Activated T-helper 2 cell treated with anti-CD3 and anti-CD28 coated beads, Interferon-gamma antibody, Interleukin-2, Interleukin-4, amounts not matched to agents 10 μg/mL and 5 μg/mL and 100 μg/mL, durations not matched to agents 14 hours and 24 hours and 36 hours (primary cell): ENCODE measurements at regions not wholly inside any gene's neighbourhood (a gene's known extent, or its start where the extent isn't known, plus 50 kb on each side); places are given as distances from the start of the nearest gene placed in this dataset.
"Not testable (repeated sequence)": the region's sequence is repeated elsewhere in the genome, so short reads cannot be mapped to it uniquely, and the experiment has no call there.

Experiments used
- DNase-seq: peaks from one replicate; pipeline ENCODE4 v3.0.0; 2021; ENCODE audit warnings: low spot score
- H3K27ac Mint-ChIP-seq: one replicate; pipeline ENCODE4 v1.8.0; 2021; ENCODE audit warnings: mixed read lengths
- H3K27me3 Mint-ChIP-seq: one replicate; pipeline ENCODE4 v1.8.0; 2021; ENCODE audit warnings: low read depth, mixed read lengths
- H3K36me3 Mint-ChIP-seq: one replicate; pipeline ENCODE4 v1.8.0; 2021; ENCODE audit warnings: low read depth, mixed read lengths
- H3K4me1 Mint-ChIP-seq: one replicate; pipeline ENCODE4 v1.8.0; 2021; ENCODE audit warnings: low read depth, mixed read lengths
- H3K4me3 Mint-ChIP-seq: one replicate; pipeline ENCODE4 v1.8.0; 2021; ENCODE audit warnings: low read depth, mild to moderate bottlenecking, moderate library complexity, mixed read lengths
- H3K9me3 Mint-ChIP-seq: one replicate; pipeline ENCODE4 v1.8.0; 2021; ENCODE audit warnings: mixed read lengths
- intact Hi-C: fragments of 100-400 bp; cut with micrococcal nuclease; formaldehyde crosslinking; loops from one replicate; pipeline ENCODE4 v1.15.1; 2023

GRCh38 chr3:189375532-189375931, 203.8 kb downstream of the TPRG1 start:
- H3K36me3 Mint-ChIP-seq, result peaks cover 60% of the 10 kb centered on the region
- no peak overlapping the region for H3K27ac Mint-ChIP-seq
- DNase-seq, result no peak
- H3K4me1 Mint-ChIP-seq, result peaks cover 17% of the 10 kb centered on the region
- H3K4me3 Mint-ChIP-seq, result no peak overlapping the region
- peaks cover 50% of the 10 kb centered on the region for H3K9me3 Mint-ChIP-seq
- intact Hi-C loops, result no loop called here
- no peaks in the 10 kb centered on the region for H3K27me3 Mint-ChIP-seq

- Mint-ChIP-seq H3K27ac (no peak overlapping the region), H3K27me3 (no peaks in the 10 kb centered on the region), H3K4me3 (no peak overlapping the region), H3K9me3 (peaks cover 22% of the 10 kb centered on the region), H3K36me3 (peaks cover 44% of the 10 kb centered on the region), H3K4me1 (peaks cover 14% of the 10 kb centered on the region)
- DNase-seq, result no peak
- intact Hi-C loops, result no loop called here
Measured at GRCh38 chr3:189383630-189384029, 211.9 kb downstream of the TPRG1 start.

DNA sequence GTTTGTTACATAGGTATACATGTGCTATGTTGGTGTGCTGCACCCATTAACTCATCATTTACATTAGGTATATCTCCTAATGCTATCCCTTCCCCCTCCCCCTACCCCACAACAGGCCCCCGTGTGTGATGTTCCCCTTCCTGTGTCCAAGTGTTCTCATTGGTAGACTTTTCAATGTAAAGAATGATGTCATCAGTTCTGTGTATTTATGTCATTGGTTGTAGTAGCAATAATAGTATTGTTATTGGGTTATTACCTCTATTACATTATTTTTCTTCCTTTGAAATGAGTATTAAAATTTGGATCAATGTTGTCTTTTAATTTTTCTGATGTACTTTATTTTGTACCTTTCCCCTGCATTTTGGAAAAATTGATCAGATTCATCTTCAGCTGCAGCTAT, 214.1 kb downstream of the TPRG1 start:
- Mint-ChIP-seq H3K9me3 (peaks cover 20% of the 10 kb centered on the region), H3K4me1 (peaks cover 26% of the 10 kb centered on the region), H3K36me3 (peaks cover 46% of the 10 kb centered on the region)
- H3K27ac Mint-ChIP-seq, DNase-seq, intact Hi-C loops, H3K4me3 Mint-ChIP-seq, H3K27me3 Mint-ChIP-seq: not testable (repeated sequence)

DNA sequence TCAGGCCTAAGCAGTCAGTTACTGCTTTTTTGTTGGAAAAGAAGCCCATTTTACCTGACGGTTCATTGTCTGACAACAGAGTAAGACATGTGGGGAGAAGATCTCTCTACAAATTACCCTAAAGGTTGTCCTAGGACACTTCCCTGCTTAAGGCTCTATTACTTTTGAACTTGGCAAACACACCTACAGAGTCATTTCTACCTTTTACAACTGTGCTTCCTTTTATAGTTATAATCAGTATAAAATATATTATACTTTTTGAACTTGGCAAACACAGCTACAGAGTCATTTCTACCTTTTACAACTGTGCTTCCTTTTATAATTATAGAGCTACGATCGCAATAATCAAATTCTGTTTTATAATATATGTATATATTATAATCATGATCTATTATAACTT, 215.0 kb downstream of the TPRG1 start:
- H3K4me1 Mint-ChIP-seq, result peaks cover 26% of the 10 kb centered on the region
- intact Hi-C loops, result no loop called here

DNA sequence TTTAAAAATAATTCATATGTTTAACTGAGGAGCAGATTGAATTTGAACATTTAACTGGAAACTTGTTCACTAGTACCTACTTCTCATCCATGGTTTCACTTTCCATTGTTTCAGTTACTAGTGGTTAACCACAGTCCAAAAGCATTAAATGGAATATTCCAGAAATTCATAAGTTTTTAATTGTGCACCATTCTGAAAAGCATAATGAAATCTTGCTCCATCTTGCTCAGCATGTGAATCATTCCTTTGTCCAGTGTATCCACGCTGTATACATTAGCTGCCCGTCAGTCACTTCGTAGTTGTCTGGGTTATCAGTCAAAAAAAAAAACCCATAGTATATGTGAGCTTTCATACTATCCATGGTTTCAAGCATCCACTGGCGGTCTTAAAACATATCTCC, 217.6 kb downstream of the TPRG1 start:
- no peak overlapping the region for H3K4me3 Mint-ChIP-seq
- intact Hi-C loops, result no loop called here
- DNase-seq, result no peak
- no peak overlapping the region for H3K27ac Mint-ChIP-seq
- H3K27me3 Mint-ChIP-seq, result no peaks in the 10 kb centered on the region
- H3K4me1 Mint-ChIP-seq, result peaks cover 30% of the 10 kb centered on the region
- H3K9me3 Mint-ChIP-seq, result peaks cover 19% of the 10 kb centered on the region
- peaks cover 49% of the 10 kb centered on the region for H3K36me3 Mint-ChIP-seq

More for the DNA sequence above, 215.0 kb downstream of the TPRG1 start:
- Mint-ChIP-seq H3K4me3 (no peak overlapping the region), H3K36me3 (peaks cover 51% of the 10 kb centered on the region), H3K27me3 (no peaks in the 10 kb centered on the region), H3K27ac (no peak overlapping the region), H3K9me3 (peaks cover 16% of the 10 kb centered on the region)
- DNase-seq, result no peak

DNA sequence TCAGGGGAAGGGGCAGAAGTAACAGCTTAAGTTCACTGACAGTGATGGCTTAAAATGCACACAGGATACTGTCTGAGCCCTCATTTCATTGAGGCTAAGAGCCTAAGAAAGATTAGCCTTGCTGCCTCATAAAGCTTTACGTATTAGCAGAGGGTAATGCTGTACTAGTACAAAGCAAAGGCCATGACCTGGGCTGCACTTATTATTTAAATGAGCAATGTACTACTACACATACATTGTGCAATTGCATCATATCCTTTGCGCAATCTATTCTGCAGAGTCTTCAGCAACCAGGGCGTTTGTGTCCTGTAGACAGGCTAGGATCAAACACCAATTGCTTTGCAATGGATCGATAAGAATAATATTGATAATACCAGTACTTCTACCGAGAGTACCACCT, 221.8 kb downstream of the TPRG1 start:
- peaks cover 44% of the 10 kb centered on the region for H3K4me1 Mint-ChIP-seq
- no peak overlapping the region for H3K4me3 Mint-ChIP-seq

GRCh38 chr3:189394599-189395121, 222.9 kb downstream of the TPRG1 start:
- intact Hi-C loops, result loop anchor here (1.0 to 10.0 kb wide), 6 partner anchors 22 to 230 kb away; no protein-coding TSS in a partner anchor
- Mint-ChIP-seq H3K27me3 (no peaks in the 10 kb centered on the region), H3K36me3 (peaks cover 53% of the 10 kb centered on the region), H3K9me3 (peaks cover 31% of the 10 kb centered on the region), H3K27ac (peak overlapping the region; percentile 84), H3K4me1 (peaks cover 40% of the 10 kb centered on the region), H3K4me3 (peak overlapping the region; percentile 6)
- DNase-seq, result no peak

More for the DNA sequence above, 221.8 kb downstream of the TPRG1 start:
- H3K36me3 Mint-ChIP-seq, result peaks cover 52% of the 10 kb centered on the region
- peaks cover 29% of the 10 kb centered on the region for H3K9me3 Mint-ChIP-seq
- H3K27me3 Mint-ChIP-seq, result no peaks in the 10 kb centered on the region
- intact Hi-C loops, result loop anchor here (5.0 to 10.0 kb wide), 2 partner anchors 121 to 231 kb away; no protein-coding TSS in a partner anchor
- DNase-seq, result no peak
- peak overlapping the region; percentile 46 for H3K27ac Mint-ChIP-seq

DNA sequence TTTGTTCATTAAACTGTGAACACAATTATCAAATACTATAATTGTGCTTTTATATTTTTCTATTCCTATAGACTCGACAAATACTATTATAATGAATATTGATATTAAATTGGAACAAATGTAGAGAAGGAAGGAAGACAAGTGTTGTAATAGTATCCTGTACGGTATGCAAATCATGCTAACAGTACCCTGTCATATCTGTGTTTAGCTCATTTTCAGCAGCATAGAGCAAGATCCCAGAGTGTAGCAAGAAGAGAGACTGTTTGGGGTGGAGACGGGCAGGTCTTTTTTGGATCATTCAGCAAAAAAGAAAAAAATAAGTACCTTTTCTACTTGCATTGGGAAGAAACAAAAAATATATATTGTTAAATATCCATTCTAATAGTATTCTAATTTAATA, 224.1 kb downstream of the TPRG1 start:
- Mint-ChIP-seq H3K9me3 (peaks cover 23% of the 10 kb centered on the region), H3K27me3 (no peaks in the 10 kb centered on the region), H3K36me3 (peaks cover 46% of the 10 kb centered on the region), H3K27ac (peak overlapping the region; percentile 51), H3K4me1 (peaks cover 33% of the 10 kb centered on the region), H3K4me3 (peak overlapping the region; percentile 20)
- intact Hi-C loops, result loop anchor here (2.0 to 10.0 kb wide), 4 partner anchors 21 to 229 kb away; no protein-coding TSS in a partner anchor
- no peak for DNase-seq

DNA sequence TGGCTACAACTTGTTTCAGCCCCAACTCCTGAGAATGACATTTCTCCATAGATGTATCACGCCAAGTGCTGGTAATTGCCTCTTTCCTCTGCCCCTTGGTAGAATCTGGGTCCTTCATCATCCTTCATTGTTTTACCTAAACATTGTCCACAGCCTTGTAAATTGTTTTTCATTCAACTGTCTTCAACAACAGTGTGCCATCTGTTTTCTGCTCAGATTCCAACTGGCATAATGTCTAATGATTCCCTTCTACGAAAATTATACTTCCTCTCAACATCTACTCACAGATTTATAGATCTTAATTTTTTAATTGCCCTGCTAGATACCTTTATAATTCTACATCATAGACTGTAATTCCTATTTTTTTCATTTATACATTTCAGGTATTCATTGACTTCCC, 226.9 kb downstream of the TPRG1 start:
- peaks cover 33% of the 10 kb centered on the region for H3K36me3 Mint-ChIP-seq
- intact Hi-C loops, result loop anchor here (10.0 kb wide), 1 partner anchor 226 kb away; no protein-coding TSS in a partner anchor
- no peak overlapping the region for H3K27ac Mint-ChIP-seq
- no peak overlapping the region for H3K4me3 Mint-ChIP-seq
- peaks cover 24% of the 10 kb centered on the region for H3K4me1 Mint-ChIP-seq
- H3K9me3 Mint-ChIP-seq, result peaks cover 20% of the 10 kb centered on the region
- no peaks in the 10 kb centered on the region for H3K27me3 Mint-ChIP-seq
- no peak for DNase-seq

DNA sequence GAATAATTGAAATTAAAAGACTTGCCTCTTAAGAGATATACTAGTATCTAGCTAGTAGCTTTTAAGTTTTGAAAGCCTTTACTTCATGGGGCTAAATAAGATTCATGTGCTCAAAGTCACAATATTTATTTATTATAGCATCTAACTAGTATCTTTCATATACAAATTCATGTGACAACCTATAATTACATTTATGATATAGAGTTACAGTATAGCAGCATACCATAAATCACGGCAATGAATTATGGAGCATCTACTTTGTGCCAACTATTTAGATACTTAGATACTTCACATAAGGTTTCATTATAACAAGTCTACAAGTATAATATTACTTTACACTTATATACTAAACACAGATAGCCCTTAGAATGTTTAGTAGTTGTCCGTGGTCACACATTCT, 229.4 kb downstream of the TPRG1 start:
- no peak for DNase-seq
- no peak overlapping the region for H3K27ac Mint-ChIP-seq
- no peak overlapping the region for H3K4me3 Mint-ChIP-seq
- no peaks in the 10 kb centered on the region for H3K27me3 Mint-ChIP-seq
- intact Hi-C loops, result no loop called here
- peaks cover 14% of the 10 kb centered on the region for H3K4me1 Mint-ChIP-seq
- H3K36me3 Mint-ChIP-seq, result peaks cover 32% of the 10 kb centered on the region
- peaks cover 20% of the 10 kb centered on the region for H3K9me3 Mint-ChIP-seq

DNA sequence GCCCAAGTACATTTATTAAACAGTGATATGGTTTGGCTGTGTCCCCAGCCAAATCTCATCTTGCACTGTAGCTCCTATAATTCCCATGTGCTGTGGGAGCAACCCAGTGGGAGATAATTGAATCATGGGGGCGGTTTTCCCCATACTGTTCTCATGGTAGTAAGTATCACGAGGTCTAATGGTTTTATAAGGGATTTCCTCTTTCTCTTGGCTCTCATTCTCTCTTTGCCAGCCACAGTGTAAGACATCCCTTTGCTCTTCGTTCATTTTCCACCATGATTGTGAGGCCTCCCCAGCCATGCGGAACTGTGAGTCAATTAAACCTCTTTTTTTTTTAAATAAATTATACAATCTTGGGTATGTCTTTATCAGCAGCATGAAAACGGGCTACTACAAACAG, 228.0 kb upstream of the TP63 start:
- Mint-ChIP-seq H3K27me3 (no peaks in the 10 kb centered on the region), H3K4me1 (peaks cover 12% of the 10 kb centered on the region), H3K4me3 (no peak overlapping the region), H3K9me3 (peaks cover 13% of the 10 kb centered on the region), H3K36me3 (peaks cover 21% of the 10 kb centered on the region), H3K27ac (no peak overlapping the region)
- intact Hi-C loops, result no loop called here
- no peak for DNase-seq

DNA sequence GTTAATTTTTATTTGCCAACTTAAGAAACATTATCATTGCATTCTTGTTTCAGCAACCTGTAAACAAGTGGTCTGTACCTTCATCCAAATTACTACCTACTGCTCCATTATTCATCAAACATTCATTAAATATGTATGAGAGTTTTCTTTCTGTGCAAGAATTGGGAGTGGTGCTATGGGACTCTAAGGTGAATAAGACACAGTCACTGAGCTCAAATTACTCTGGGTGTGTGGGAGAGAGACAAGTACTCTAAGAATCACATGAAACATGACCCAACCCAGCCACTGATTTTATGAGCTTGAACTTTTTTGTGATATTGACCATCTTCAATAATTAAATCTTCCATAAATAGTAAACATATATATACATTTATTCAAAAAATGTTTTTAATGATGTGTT, 227.2 kb upstream of the TP63 start:
- no peak for DNase-seq
- H3K4me1 Mint-ChIP-seq, result peaks cover 12% of the 10 kb centered on the region
- no peak overlapping the region for H3K4me3 Mint-ChIP-seq
- no peaks in the 10 kb centered on the region for H3K27me3 Mint-ChIP-seq
- peaks cover 13% of the 10 kb centered on the region for H3K36me3 Mint-ChIP-seq
- peaks cover 6% of the 10 kb centered on the region for H3K9me3 Mint-ChIP-seq
- no peak overlapping the region for H3K27ac Mint-ChIP-seq
- intact Hi-C loops, result loop anchor here (1.0 kb wide), 1 partner anchor 125 kb away; no protein-coding TSS in a partner anchor

DNA sequence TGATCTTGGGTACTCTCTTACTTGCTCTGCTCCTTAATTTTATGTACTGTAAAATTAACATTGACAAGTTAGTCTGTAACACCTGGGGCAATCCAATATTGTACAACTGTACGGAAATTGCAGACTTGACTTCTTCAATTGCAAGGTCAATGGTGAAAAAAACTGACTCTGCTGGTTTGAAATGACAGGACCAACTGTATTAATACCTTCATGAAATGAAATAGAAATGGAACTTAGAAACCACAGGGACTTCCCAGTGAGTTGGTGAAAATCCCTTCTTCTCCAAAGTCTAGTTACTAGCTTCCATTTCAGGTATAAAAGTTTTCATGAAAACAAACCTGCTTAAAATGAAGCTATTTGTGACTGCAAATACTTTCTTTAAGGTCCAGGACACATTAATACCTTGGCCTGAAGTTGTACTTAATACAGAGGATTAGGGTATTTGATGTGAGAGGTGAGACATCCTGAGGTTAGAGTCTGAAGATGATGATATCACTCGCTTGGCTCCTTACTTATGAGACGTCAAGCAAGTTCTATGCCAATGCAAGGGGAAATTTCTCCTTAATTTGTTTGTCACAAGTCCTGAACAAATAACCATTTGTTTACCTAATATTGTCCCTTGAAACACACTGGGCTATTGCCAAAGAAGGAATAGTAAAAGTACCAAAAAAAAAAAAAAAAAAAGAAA, 226.2 kb upstream of the TP63 start:
- Mint-ChIP-seq H3K4me1 (peaks cover 11% of the 10 kb centered on the region), H3K36me3 (peaks cover 12% of the 10 kb centered on the region), H3K9me3 (peaks cover 6% of the 10 kb centered on the region), H3K27ac (no peak overlapping the region), H3K4me3 (no peak overlapping the region), H3K27me3 (no peaks in the 10 kb centered on the region)
- no peak for DNase-seq
- intact Hi-C loops, result loop anchor here (1.0 kb wide), 1 partner anchor 124 kb away; no protein-coding TSS in a partner anchor
